ENCODE measurements at regions not wholly inside any gene's neighbourhood (a gene's known extent, or its start where the extent isn't known, plus 50 kb on each side); places are given as distances from the start of the nearest gene placed in this dataset.

GRCh38 chr5:3510642-3511417 is 84.8 kb upstream of the IRX1 start:
- in situ Hi-C loops (cut with MboI) = no loop called here
- ChIA-PET RAD21 (ENCODE audit: unreplicated experiment) (no interaction called here), SMC1A (ENCODE audit: uncharacterized antibody, unreplicated experiment) (no interaction called here), CTCF (no interaction called here), POLR2A (no interaction called here)
- H3K36me3 ChIP-seq (ENCODE audit: control insufficient read depth in 2 of 2, insufficient read depth in 2 of 2, low read length in 1 of 2) = no peaks in the 10 kb centered on the region
- H2AFZ ChIP-seq (ENCODE audit: control insufficient read depth, low read depth, low read length) = no peak overlapping the region
- H3K27me3 ChIP-seq (replicated peaks in 1 of 2; ENCODE audit: control insufficient read depth in 2 of 2, insufficient read depth in 2 of 2, low read length in 1 of 2) = no peaks in the 10 kb centered on the region
- no peaks in the 10 kb centered on the region for H3K79me2 ChIP-seq (ENCODE audit: control insufficient read depth, insufficient read depth, low read length)
- no TSS peak for BruUV-seq (replicated peaks)
- DNase-seq (ENCODE audit: low read depth, low spot score) (no peak), FAIRE-seq (no peak), ATAC-seq (no peak)
- intact Hi-C loops (cut with micrococcal nuclease; ENCODE audit: unreplicated experiment) = no loop called here
- no peaks in the 10 kb centered on the region for H3K4me1 ChIP-seq (ENCODE audit: control insufficient read depth, insufficient read depth, low read length)
- no peak for TF ChIP-seq IRF3 (IDR thresholded peaks at IDR 0.05)
- no peak for TF ChIP-seq ZNF622 (IDR thresholded peaks at IDR 0.05)
- TF ChIP-seq, protein P1, sequence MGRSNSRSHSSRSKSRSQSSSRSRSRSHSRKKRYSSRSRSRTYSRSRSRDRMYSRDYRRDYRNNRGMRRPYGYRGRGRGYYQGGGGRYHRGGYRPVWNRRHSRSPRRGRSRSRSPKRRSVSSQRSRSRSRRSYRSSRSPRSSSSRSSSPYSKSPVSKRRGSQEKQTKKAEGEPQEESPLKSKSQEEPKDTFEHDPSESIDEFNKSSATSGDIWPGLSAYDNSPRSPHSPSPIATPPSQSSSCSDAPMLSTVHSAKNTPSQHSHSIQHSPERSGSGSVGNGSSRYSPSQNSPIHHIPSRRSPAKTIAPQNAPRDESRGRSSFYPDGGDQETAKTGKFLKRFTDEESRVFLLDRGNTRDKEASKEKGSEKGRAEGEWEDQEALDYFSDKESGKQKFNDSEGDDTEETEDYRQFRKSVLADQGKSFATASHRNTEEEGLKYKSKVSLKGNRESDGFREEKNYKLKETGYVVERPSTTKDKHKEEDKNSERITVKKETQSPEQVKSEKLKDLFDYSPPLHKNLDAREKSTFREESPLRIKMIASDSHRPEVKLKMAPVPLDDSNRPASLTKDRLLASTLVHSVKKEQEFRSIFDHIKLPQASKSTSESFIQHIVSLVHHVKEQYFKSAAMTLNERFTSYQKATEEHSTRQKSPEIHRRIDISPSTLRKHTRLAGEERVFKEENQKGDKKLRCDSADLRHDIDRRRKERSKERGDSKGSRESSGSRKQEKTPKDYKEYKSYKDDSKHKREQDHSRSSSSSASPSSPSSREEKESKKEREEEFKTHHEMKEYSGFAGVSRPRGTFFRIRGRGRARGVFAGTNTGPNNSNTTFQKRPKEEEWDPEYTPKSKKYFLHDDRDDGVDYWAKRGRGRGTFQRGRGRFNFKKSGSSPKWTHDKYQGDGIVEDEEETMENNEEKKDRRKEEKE (IDR thresholded peaks at IDR 0.05) = no peak
- TF ChIP-seq SP1 (IDR thresholded peaks at IDR 0.05; ENCODE audit: low read depth, low read length) = no peak
- no peaks in the 10 kb centered on the region; the same call in 2 of the 3 replicates for H3K9me3 ChIP-seq (replicated peaks; ENCODE audit: control insufficient read depth, insufficient read depth, low read length)
- no peak overlapping the region for H3K27ac ChIP-seq (ENCODE audit: control insufficient read depth, insufficient read depth)
- no peak overlapping the region for H3K4me3 ChIP-seq
- H3K9ac ChIP-seq (ENCODE audit: control insufficient read depth, insufficient read depth, low read length) = no peak overlapping the region
- no peak overlapping the region for H3K4me2 ChIP-seq (ENCODE audit: control insufficient read depth, insufficient read depth)
- H4K20me1 ChIP-seq (ENCODE audit: control insufficient read depth, insufficient read depth) = no peaks in the 10 kb centered on the region
- WGBS (ENCODE audit: insufficient coverage, insufficient replicate concordance, low lambda C conversion rate, missing lambda C conversion rate) = 36% methylated on average over 16 of the region's 18 CpGs
